CD14-positive monocyte (primary cell): ENCODE measurements at regions not wholly inside any gene's neighbourhood (a gene's known extent, or its start where the extent isn't known, plus 50 kb on each side); places are given as distances from the start of the nearest gene placed in this dataset.

Source experiments
- DNase-seq, 3 donors: peaks; one replicate each; pipeline ENCODE4 v3.0.0-alpha.2; 2011 to 2022
- H2AFZ ChIP-seq: 2 replicates; pipeline ENCODE4 v1.6.0; 2012; ENCODE audit warnings: mild to moderate bottlenecking, low read depth, low read length, inconsistent platforms; ENCODE audit not compliant: insufficient read depth, poor library complexity, severe bottlenecking
- H3K27ac ChIP-seq, 2 donors: 1 replicate in 1 of 2; 2 replicates in 1 of 2; pipeline ENCODE4 v1.5.1; 2012 to 2013; ENCODE audit warnings: low read length in 2 of 2, control low read depth in 1 of 2, inconsistent platforms in 1 of 2, low read depth in 1 of 2, mild to moderate bottlenecking in 1 of 2
- H3K27me3 ChIP-seq, 2 donors: one replicate each; pipeline versions ENCODE4 v1.6.0 to v1.6.1; 2011 to 2013; ENCODE audit warnings: low read length in 2 of 2; ENCODE audit not compliant: control insufficient read depth in 2 of 2, insufficient read depth in 2 of 2
- H3K36me3 ChIP-seq, 2 donors: replicated peaks in 1 of 2; 1 replicate in 1 of 2; 2 replicates in 1 of 2; pipeline versions ENCODE4 v1.5.1 to v1.6.1; 2012 to 2013; ENCODE audit warnings: low read length in 2 of 2, control low read depth in 1 of 2, inconsistent platforms in 1 of 2, mild to moderate bottlenecking in 1 of 2; ENCODE audit not compliant: insufficient read depth in 2 of 2, control insufficient read depth in 1 of 2
- H3K4me1 ChIP-seq, 2 donors: 1 replicate in 1 of 2; 2 replicates in 1 of 2; pipeline versions ENCODE4 v1.5.1 to v1.6.1; 2012 to 2013; ENCODE audit warnings: low read length in 2 of 2, control low read depth in 1 of 2, inconsistent platforms in 1 of 2, mild to moderate bottlenecking in 1 of 2, moderate library complexity in 1 of 2; ENCODE audit not compliant: insufficient read depth in 2 of 2, control insufficient read depth in 1 of 2
- H3K4me2 ChIP-seq: replicated peaks from 2 replicates; pipeline ENCODE3; 2012; ENCODE audit warnings: low read length, moderate library complexity, mild to moderate bottlenecking; ENCODE audit not compliant: poor library complexity, severe bottlenecking; ENCODE audit errors: extremely low read depth
- H3K4me3 ChIP-seq, 3 experiments: fragments of 200-600 bp in 1 of 3; sonication (generic) in 1 of 3; replicated peaks in 1 of 3; 1 replicate in 2 of 3; 2 replicates in 1 of 3; pipeline ENCODE4 v1.5.1; 2011 to 2013; ENCODE audit warnings: low read length in 3 of 3, mild to moderate bottlenecking in 3 of 3, control low read depth in 2 of 3, low read depth in 2 of 3, inconsistent platforms in 1 of 3, moderate library complexity in 1 of 3
- H3K79me2 ChIP-seq: 2 replicates; pipeline ENCODE4 v1.6.0; 2012; ENCODE audit warnings: mild to moderate bottlenecking, control low read depth, inconsistent platforms, low read length, moderate library complexity; ENCODE audit not compliant: insufficient read depth
- H3K9ac ChIP-seq: 2 replicates; pipeline ENCODE4 v1.6.0; 2017; ENCODE audit warnings: low read length, mild to moderate bottlenecking; ENCODE audit not compliant: insufficient read depth, poor library complexity, severe bottlenecking
- H3K9me3 ChIP-seq, 2 donors: replicated peaks in 1 of 2; 1 replicate in 1 of 2; 2 replicates in 1 of 2; pipeline versions ENCODE4 v1.5.1 to v1.6.1; 2012 to 2013; ENCODE audit warnings: low read length in 2 of 2, control low read depth in 1 of 2; ENCODE audit not compliant: control insufficient read depth in 1 of 2, insufficient read depth in 1 of 2
- H4K20me1 ChIP-seq: 2 replicates; pipeline ENCODE4 v1.6.0; 2012; ENCODE audit warnings: mild to moderate bottlenecking, low read length, control low read depth, moderate library complexity; ENCODE audit not compliant: insufficient read depth
- H3K27ac Mint-ChIP-seq, 7 donors: one replicate each; pipeline ENCODE4 v1.8.0; 2020; ENCODE audit warnings: mild to moderate bottlenecking in 7 of 7, mixed read lengths in 7 of 7, moderate library complexity in 6 of 7, inconsistent platforms in 2 of 7
- H3K27me3 Mint-ChIP-seq, 3 donors: one replicate each; pipeline ENCODE4 v1.8.0; 2021 to 2022; ENCODE audit warnings: low read depth in 3 of 3, mild to moderate bottlenecking in 3 of 3, mixed read lengths in 3 of 3, moderate library complexity in 3 of 3, inconsistent platforms in 1 of 3
- H3K36me3 Mint-ChIP-seq, 2 donors: one replicate each; pipeline ENCODE4 v1.8.0; 2020; ENCODE audit warnings: mixed read lengths in 2 of 2, inconsistent platforms in 1 of 2, mild to moderate bottlenecking in 1 of 2
- H3K4me1 Mint-ChIP-seq: one replicate; pipeline ENCODE4 v1.8.0; 2020; ENCODE audit warnings: mild to moderate bottlenecking, mixed read lengths
- H3K4me3 Mint-ChIP-seq, 2 donors: one replicate each; pipeline ENCODE4 v1.8.0; 2020; ENCODE audit warnings: mild to moderate bottlenecking in 2 of 2, mixed read lengths in 2 of 2, moderate library complexity in 1 of 2
- H3K9me3 Mint-ChIP-seq, 7 donors: one replicate each; pipeline ENCODE4 v1.8.0; 2020 to 2022; ENCODE audit warnings: mixed read lengths in 7 of 7, mild to moderate bottlenecking in 6 of 7, moderate library complexity in 6 of 7, inconsistent platforms in 2 of 7
- WGBS: methylation state at CpG from one replicate; pipeline ENCODE4 v1.1.5; 2013; ENCODE audit warnings: missing lambda C conversion rate; ENCODE audit not compliant: insufficient coverage; 5-methylcytosine and 5-hydroxymethylcytosine counted together
- intact Hi-C, 2 donors: fragments of 100-400 bp; cut with micrococcal nuclease; formaldehyde crosslinking; loops; one replicate each; pipeline versions ENCODE4 v1.15.0 to v1.15.1; 2023
- TF ChIP-seq, protein P1 (sequence below): fragments of 200-600 bp; IDR thresholded peaks from one replicate; pipeline ENCODE4 v1.8.0; 2022; ENCODE audit warnings: antibody characterized with exemption, mild to moderate bottlenecking

DNA sequence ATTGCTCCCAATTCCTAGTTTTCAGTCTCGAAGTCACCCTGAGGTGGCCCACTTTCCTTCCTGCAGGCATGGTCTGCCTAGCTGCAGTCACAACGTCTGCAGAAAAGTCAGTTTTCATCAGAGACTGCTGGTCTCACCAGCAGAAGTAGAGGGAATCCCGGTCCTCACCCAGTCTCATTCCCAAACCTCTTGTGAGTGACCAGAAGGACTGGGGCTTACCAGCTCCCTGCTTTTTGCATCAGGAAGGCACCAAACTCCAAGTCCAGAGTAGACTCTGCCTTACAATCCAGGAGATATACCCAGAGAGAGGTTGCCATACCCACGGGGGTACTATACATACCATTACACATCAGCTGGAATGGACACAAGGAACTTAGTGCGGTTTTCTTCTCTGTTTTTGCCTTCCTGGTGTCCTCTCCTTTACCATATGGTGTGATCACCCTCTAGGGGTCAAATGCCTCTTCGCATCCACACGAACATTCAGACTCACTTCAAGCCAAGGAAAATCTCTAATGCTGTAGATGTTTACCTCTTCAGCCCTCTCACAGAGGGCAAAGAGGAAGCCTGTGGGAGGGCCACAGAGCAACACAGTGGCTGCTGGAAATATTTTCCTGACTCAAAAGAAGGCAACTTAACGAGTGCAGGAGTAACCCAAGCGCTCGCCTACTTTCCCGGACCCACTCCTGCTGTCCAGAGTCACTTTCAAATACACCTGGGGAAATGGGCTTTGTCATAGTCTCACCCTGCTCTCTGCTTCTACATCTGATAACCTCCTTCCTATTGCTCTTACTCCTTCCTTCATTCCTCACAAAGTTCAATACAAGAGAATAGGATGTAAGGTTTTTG is 220.9 kb downstream of the C7orf25 start:
- Histone ChIP-seq H3K27ac (no peak overlapping the region), H3K79me2 (no peaks in the 10 kb centered on the region), H4K20me1 (no peaks in the 10 kb centered on the region), H3K4me1 (no peaks in the 10 kb centered on the region), H3K36me3 (no peaks in the 10 kb centered on the region), H3K9ac (no peak overlapping the region), H2AFZ (no peak overlapping the region), H3K4me3 (no peak overlapping the region), H3K27me3 (no peaks in the 10 kb centered on the region), H3K9me3 (no peaks in the 10 kb centered on the region), H3K4me2 (no peak overlapping the region)
- 70% methylated on average over 4 of the region's 11 CpGs for WGBS
- Mint-ChIP-seq H3K27me3 (peaks cover 1 to 3% (median 2%) of the 10 kb centered on the region in 3 donors), H3K4me3 (no peak overlapping the region), H3K4me1 (no peaks in the 10 kb centered on the region), H3K36me3 (no peaks in the 10 kb centered on the region), H3K9me3 (peaks cover 0 to 5% (median 0%) of the 10 kb centered on the region in 7 donors), H3K27ac (no peak overlapping the region)
- intact Hi-C loops: no loop called here
- no peak for DNase-seq
- TF ChIP-seq, protein P1, sequence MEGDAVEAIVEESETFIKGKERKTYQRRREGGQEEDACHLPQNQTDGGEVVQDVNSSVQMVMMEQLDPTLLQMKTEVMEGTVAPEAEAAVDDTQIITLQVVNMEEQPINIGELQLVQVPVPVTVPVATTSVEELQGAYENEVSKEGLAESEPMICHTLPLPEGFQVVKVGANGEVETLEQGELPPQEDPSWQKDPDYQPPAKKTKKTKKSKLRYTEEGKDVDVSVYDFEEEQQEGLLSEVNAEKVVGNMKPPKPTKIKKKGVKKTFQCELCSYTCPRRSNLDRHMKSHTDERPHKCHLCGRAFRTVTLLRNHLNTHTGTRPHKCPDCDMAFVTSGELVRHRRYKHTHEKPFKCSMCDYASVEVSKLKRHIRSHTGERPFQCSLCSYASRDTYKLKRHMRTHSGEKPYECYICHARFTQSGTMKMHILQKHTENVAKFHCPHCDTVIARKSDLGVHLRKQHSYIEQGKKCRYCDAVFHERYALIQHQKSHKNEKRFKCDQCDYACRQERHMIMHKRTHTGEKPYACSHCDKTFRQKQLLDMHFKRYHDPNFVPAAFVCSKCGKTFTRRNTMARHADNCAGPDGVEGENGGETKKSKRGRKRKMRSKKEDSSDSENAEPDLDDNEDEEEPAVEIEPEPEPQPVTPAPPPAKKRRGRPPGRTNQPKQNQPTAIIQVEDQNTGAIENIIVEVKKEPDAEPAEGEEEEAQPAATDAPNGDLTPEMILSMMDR: no peak

DNA sequence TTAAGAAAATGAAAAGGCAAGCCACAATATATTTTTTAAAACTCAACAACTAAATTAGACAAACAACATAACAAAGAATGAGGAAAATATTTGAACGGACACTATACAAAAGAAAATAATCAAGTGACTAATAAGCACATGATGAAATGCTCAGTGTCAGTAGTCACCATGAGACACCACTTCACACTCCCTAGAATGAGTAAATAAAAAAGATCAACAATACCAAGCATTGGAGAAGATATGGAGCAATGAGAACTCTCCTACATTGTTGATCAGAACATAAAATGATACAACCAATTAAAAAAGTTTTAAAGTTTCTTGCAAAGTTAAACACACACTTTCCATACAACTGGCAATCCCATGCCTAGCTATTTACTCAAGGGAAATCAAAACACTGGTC is 222.2 kb downstream of the C7orf25 start:
- Mint-ChIP-seq H3K9me3 (peaks cover 0 to 4% (median 0%) of the 10 kb centered on the region in 7 donors), H3K27me3 (peaks cover 2 to 5% (median 3%) of the 10 kb centered on the region in 3 donors)
- TF ChIP-seq, protein P1: no peak

More for the DNA sequence above, 222.2 kb downstream of the C7orf25 start:
- Histone ChIP-seq H3K9ac (no peak overlapping the region), H3K36me3 (no peaks in the 10 kb centered on the region), H3K4me2 (no peak overlapping the region), H3K9me3 (no peaks in the 10 kb centered on the region), H3K27ac (no peak overlapping the region), H3K79me2 (no peaks in the 10 kb centered on the region), H3K4me1 (no peaks in the 10 kb centered on the region), H2AFZ (no peak overlapping the region), H3K4me3 (no peak overlapping the region), H4K20me1 (no peaks in the 10 kb centered on the region), H3K27me3 (no peaks in the 10 kb centered on the region)
- Mint-ChIP-seq H3K4me1 (no peaks in the 10 kb centered on the region), H3K36me3 (no peaks in the 10 kb centered on the region), H3K27ac (no peak overlapping the region), H3K4me3 (no peak overlapping the region)
- DNase-seq: no peak
- WGBS: no CpG with 5 or more reads among the region's 1 CpG
- intact Hi-C loops: no loop called here
